Fibroblast of lung (primary cell): ENCODE measurements at regions not wholly inside any gene's neighbourhood (a gene's known extent, or its start where the extent isn't known, plus 50 kb on each side); places are given as distances from the start of the nearest gene placed in this dataset.
"Not testable (repeated sequence)": the region's sequence is repeated elsewhere in the genome, so short reads cannot be mapped to it uniquely, and the experiment has no call there.

Experiments used
- DNase-seq, 2 donors: peaks; one replicate each; pipeline versions ENCODE4 v3.0.0 to v3.0.0-alpha.2; 2010; ENCODE audit warnings: low read depth in 2 of 2
- H2AFZ ChIP-seq: 2 replicates; pipeline ENCODE4 v1.5.1; 2012; ENCODE audit warnings: low read length, control low read depth, inconsistent platforms
- H3K27ac ChIP-seq: 2 replicates; pipeline ENCODE4 v1.5.1; 2011; ENCODE audit warnings: low read length, control low read depth; ENCODE audit not compliant: insufficient read depth
- H3K27me3 ChIP-seq: 2 replicates; pipeline ENCODE4 v1.5.1; 2011; ENCODE audit warnings: mild to moderate bottlenecking, low read length; ENCODE audit not compliant: control insufficient read depth, insufficient read depth
- H3K36me3 ChIP-seq: 2 replicates; pipeline ENCODE4 v1.5.1; 2011; ENCODE audit warnings: low read length; ENCODE audit not compliant: control insufficient read depth, insufficient read depth
- H3K4me1 ChIP-seq: 2 replicates; pipeline ENCODE4 v1.5.1; 2011; ENCODE audit warnings: low read length; ENCODE audit not compliant: control insufficient read depth, insufficient read depth; ENCODE audit errors: extremely low read depth
- H3K4me2 ChIP-seq: 2 replicates; pipeline ENCODE4 v1.5.1; 2011; ENCODE audit warnings: low read length, control low read depth; ENCODE audit not compliant: insufficient read depth; ENCODE audit errors: extremely low read depth
- H3K4me3 ChIP-seq, 4 experiments: fragments of 200-600 bp in 1 of 4; sonication (generic) in 1 of 4; replicated peaks in 1 of 4; 2 replicates each; pipeline ENCODE4 v1.5.1; 2011 to 2016; ENCODE audit warnings: low read length in 4 of 4, low read depth in 3 of 4, mild to moderate bottlenecking in 3 of 4, control low read depth in 2 of 4, inconsistent platforms in 1 of 4, mixed read lengths in 1 of 4; ENCODE audit not compliant: insufficient read depth in 1 of 4; ENCODE audit errors: control extremely low read depth in 1 of 4
- H3K79me2 ChIP-seq: 2 replicates; pipeline ENCODE4 v1.5.1; 2012; ENCODE audit warnings: mild to moderate bottlenecking, low read length, inconsistent platforms; ENCODE audit not compliant: control insufficient read depth, insufficient read depth
- H3K9ac ChIP-seq: 2 replicates; pipeline ENCODE4 v1.5.1; 2011; ENCODE audit warnings: mild to moderate bottlenecking, low read length, control low read depth; ENCODE audit not compliant: insufficient read depth
- H3K9me3 ChIP-seq: 2 replicates; pipeline ENCODE4 v1.5.1; 2012; ENCODE audit warnings: low read depth, low read length; ENCODE audit not compliant: control insufficient read depth, insufficient read depth
- H4K20me1 ChIP-seq: 2 replicates; pipeline ENCODE4 v1.5.1; 2011; ENCODE audit warnings: low read length; ENCODE audit not compliant: control insufficient read depth, insufficient read depth; ENCODE audit errors: extremely low read depth
- EZH2 ChIP-seq: IDR thresholded peaks from 2 replicates; pipeline ENCODE4 v1.5.1; 2012; ENCODE audit warnings: low read length, control low read depth, mild to moderate bottlenecking; ENCODE audit errors: missing control alignments
- TF ChIP-seq, protein P1 (sequence below), 2 donors: IDR thresholded peaks in 1 of 2; conservative IDR thresholded peaks in 1 of 2; 1 replicate in 1 of 2; 2 replicates in 1 of 2; pipeline ENCODE4 v1.5.1; 2011 to 2012; ENCODE audit warnings: low read length in 2 of 2, control low read depth in 1 of 2, inconsistent platforms in 1 of 2, low read depth in 1 of 2, mild to moderate bottlenecking in 1 of 2

DNA sequence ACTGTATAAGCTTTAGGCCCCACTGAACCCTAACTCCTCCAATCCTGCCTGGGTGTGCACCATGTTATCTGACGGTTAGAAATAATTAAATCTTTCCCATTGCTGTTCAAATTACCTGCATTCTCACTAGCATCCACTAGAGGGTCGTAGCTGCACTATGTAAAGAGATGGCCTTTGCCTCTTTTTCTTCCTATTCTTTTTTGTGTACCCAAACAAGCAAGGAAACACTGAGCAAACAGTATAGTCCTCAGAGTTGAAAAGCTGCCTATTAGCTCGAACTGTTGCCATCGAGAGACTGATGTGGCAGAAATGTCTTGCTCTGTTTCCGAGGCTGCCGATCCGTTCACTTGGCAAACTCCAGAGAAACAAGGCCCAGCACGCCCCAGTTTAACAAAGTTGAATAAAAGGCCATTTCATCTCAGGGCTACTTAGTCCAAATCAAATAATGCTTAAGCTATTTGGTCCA lies 163.8 kb upstream of the TRPM3 start:
- DNase-seq, result peak; percentile 46 to 65
- no peak for TF ChIP-seq EZH2
- TF ChIP-seq, protein P1, sequence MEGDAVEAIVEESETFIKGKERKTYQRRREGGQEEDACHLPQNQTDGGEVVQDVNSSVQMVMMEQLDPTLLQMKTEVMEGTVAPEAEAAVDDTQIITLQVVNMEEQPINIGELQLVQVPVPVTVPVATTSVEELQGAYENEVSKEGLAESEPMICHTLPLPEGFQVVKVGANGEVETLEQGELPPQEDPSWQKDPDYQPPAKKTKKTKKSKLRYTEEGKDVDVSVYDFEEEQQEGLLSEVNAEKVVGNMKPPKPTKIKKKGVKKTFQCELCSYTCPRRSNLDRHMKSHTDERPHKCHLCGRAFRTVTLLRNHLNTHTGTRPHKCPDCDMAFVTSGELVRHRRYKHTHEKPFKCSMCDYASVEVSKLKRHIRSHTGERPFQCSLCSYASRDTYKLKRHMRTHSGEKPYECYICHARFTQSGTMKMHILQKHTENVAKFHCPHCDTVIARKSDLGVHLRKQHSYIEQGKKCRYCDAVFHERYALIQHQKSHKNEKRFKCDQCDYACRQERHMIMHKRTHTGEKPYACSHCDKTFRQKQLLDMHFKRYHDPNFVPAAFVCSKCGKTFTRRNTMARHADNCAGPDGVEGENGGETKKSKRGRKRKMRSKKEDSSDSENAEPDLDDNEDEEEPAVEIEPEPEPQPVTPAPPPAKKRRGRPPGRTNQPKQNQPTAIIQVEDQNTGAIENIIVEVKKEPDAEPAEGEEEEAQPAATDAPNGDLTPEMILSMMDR (conservative IDR thresholded peaks at IDR 0.05 in 1 of 2, IDR thresholded peaks at IDR 0.05 in 1 of 2; ENCODE audit: low read depth in 1 of 2, low read length in 2 of 2), result peak; percentile 91 to 93
- H3K36me3 ChIP-seq, result no peaks in the 10 kb centered on the region
- no peak overlapping the region for H3K4me3 ChIP-seq
- no peak overlapping the region for H3K4me2 ChIP-seq
- H2AFZ ChIP-seq, result no peak overlapping the region
- no peaks in the 10 kb centered on the region for H3K27me3 ChIP-seq
- H3K79me2 ChIP-seq, result no peaks in the 10 kb centered on the region
- no peaks in the 10 kb centered on the region for H3K9me3 ChIP-seq
- H4K20me1 ChIP-seq, result no peaks in the 10 kb centered on the region
- H3K9ac ChIP-seq, result no peak overlapping the region
- no peaks in the 10 kb centered on the region for H3K4me1 ChIP-seq
- H3K27ac ChIP-seq, result no peak overlapping the region

DNA sequence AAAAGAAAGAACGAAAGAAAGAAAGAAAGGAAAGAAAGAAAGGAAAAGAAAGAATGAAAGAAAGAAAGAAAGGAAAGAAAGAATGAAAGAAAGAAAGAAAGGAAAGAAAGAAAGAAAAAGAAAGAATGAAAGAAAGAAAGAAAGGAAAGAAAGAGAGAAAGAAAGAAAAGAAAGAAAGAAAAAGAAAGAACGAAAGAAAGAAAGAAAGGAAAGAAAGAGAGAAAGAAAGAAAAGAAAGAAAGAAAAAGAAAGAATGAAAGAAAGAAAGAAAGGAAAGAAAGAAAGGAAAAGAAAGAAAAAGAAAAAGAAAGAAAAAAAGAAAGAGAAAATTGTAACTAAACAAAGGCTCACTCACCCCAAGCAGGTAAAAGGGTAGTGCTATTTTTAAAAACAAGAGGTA lies 160.7 kb upstream of the TRPM3 start:
- H3K4me3 ChIP-seq, H3K9me3 ChIP-seq, H3K27ac ChIP-seq, H2AFZ ChIP-seq, H3K27me3 ChIP-seq, H3K9ac ChIP-seq, H3K4me2 ChIP-seq, H4K20me1 ChIP-seq, H3K36me3 ChIP-seq, H3K79me2 ChIP-seq, DNase-seq, H3K4me1 ChIP-seq: not testable (repeated sequence)

DNA sequence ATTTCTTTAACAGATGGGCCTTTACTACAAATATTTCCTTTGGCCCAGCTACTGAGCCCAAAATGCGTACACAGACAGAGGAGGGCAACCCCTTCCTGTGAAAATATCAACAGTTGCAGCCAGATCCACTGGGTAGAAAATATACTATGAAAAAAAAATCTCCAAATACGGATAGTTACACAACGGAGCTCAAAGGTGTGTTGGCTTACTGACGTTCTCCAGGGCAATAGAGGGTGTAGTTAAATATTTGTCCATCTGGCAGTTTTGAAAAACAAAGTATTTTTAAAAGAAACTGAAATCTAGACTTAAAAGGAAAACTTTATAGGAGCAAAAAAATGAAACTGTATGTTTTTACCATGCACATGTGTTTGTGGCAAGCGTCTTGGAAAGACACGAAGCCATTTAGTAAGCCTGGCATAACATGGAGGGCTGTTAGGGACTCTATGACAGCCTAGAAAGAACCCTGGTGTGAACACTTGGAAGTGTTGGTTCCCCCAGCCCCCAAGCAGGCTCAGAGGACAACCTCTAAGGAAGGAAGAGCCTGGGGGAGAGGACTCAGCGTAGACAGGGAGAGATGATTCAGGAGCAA lies 157.8 kb upstream of the TRPM3 start:
- H3K9me3 ChIP-seq, result no peaks in the 10 kb centered on the region
- TF ChIP-seq, protein P1 (conservative IDR thresholded peaks at IDR 0.05 in 1 of 2, IDR thresholded peaks at IDR 0.05 in 1 of 2; ENCODE audit: low read depth in 1 of 2, low read length in 2 of 2), result no peak
- no peak for TF ChIP-seq EZH2
- no peaks in the 10 kb centered on the region for H3K4me1 ChIP-seq
- DNase-seq, result no peak
- H2AFZ ChIP-seq, result no peak overlapping the region
- H3K79me2 ChIP-seq, result no peaks in the 10 kb centered on the region
- H3K4me3 ChIP-seq, result no peak overlapping the region
- H3K36me3 ChIP-seq, result no peaks in the 10 kb centered on the region
- no peak overlapping the region for H3K9ac ChIP-seq
- H3K27me3 ChIP-seq, result no peaks in the 10 kb centered on the region
- H3K27ac ChIP-seq, result no peak overlapping the region
- no peaks in the 10 kb centered on the region for H4K20me1 ChIP-seq
- H3K4me2 ChIP-seq, result no peak overlapping the region
